Panc1 (cell line): ENCODE measurements at regions not wholly inside any gene's neighbourhood (a gene's known extent, or its start where the extent isn't known, plus 50 kb on each side); places are given as distances from the start of the nearest gene placed in this dataset.

Experiments used
- ATAC-seq: fragments of 200-7000 bp; cut with Tn5 transposase; 2 replicates; pipeline ENCODE4 v1.9.1; 2020; ENCODE audit warnings: mild to moderate bottlenecking, moderate library complexity
- BruUV-seq: library from RNA; stranded (reverse); fragments of 400-500 nt; replicated peaks from 2 replicates; lab custom pipeline; 2021; lab: Mats Ljungman, UMichigan
- CTCF ChIA-PET: fragments of 300-600 bp; sonication (Branson Sonifier 250); formaldehyde crosslinking; loops from one replicate; lab custom pipeline; 2022; ENCODE audit warnings: antibody characterized with exemption; lab: Charles Lee
- POLR2A ChIA-PET: fragments of 300-600 bp; sonication (Branson Sonifier 250); formaldehyde crosslinking; loops from one replicate; lab custom pipeline; 2022; ENCODE audit warnings: antibody characterized with exemption; lab: Charles Lee
- DNase-seq: peaks from one replicate; pipeline ENCODE4 v3.0.0-alpha.2; 2010; ENCODE audit warnings: low read depth, low spot score
- H3K27ac ChIP-seq: 2 replicates; pipeline ENCODE4 v1.5.1; 2011; ENCODE audit warnings: mild to moderate bottlenecking, low read length, inconsistent platforms
- H3K27me3 ChIP-seq: fragments of 200-500 bp; sonication (Bioruptor generic); 2 replicates; pipeline ENCODE4 v1.6.0; 2014; ENCODE audit warnings: low read length, inconsistent platforms; ENCODE audit not compliant: control insufficient read depth, insufficient read depth
- H3K36me3 ChIP-seq: fragments of 200-500 bp; sonication (Bioruptor generic); 2 replicates; pipeline ENCODE4 v1.5.1; 2014; ENCODE audit warnings: inconsistent platforms, mild to moderate bottlenecking, low read length, moderate library complexity; ENCODE audit not compliant: control insufficient read depth, insufficient read depth
- H3K4me1 ChIP-seq: 2 replicates; pipeline ENCODE4 v1.5.1; 2011; ENCODE audit warnings: inconsistent platforms, mild to moderate bottlenecking, low read length, moderate library complexity; ENCODE audit not compliant: control insufficient read depth, insufficient read depth
- H3K4me3 ChIP-seq, 2 experiments: 2 replicates each; pipeline ENCODE4 v1.5.1; 2011 to 2012; ENCODE audit warnings: low read depth in 2 of 2, low read length in 2 of 2, mild to moderate bottlenecking in 2 of 2, inconsistent platforms in 1 of 2, moderate library complexity in 1 of 2
- H3K9me3 ChIP-seq: fragments of 200-500 bp; sonication (Bioruptor generic); 2 replicates; pipeline ENCODE4 v1.5.1; 2014; ENCODE audit warnings: low read depth, mild to moderate bottlenecking, inconsistent platforms, low read length, moderate library complexity; ENCODE audit not compliant: control insufficient read depth, insufficient read depth
- POLR2AphosphoS5 ChIP-seq: IDR thresholded peaks from 2 replicates; pipeline ENCODE4 v1.6.1; 2012; ENCODE audit warnings: mild to moderate bottlenecking, low read depth, low read length, moderate library complexity
- SIN3A ChIP-seq: IDR thresholded peaks from 2 replicates; pipeline ENCODE4 v1.6.1; 2012; ENCODE audit warnings: low read depth, mild to moderate bottlenecking, low read length, moderate library complexity, borderline replicate concordance; ENCODE audit not compliant: insufficient read depth
- TCF7L2 ChIP-seq: IDR thresholded peaks from 2 replicates; pipeline ENCODE4 v1.6.1; 2011; ENCODE audit warnings: mild to moderate bottlenecking, low read depth, low read length, inconsistent platforms
- in situ Hi-C: cut with HindIII; loops from 2 replicates; pipeline ENCODE4 v1.10.0; 2016; ENCODE audit warnings: low sequenced_read_pairs, low pct_unique_long_range_greater_than_20kb
- intact Hi-C: fragments of 100-400 bp; cut with micrococcal nuclease; formaldehyde crosslinking; loops from one replicate; pipeline ENCODE4 v1.10.0; 2022; ENCODE audit not compliant: unreplicated experiment
- TF ChIP-seq, protein P1 (sequence below): fragments of 450-650 bp; IDR thresholded peaks from 2 replicates; pipeline ENCODE4 v1.5.1; 2017; ENCODE audit warnings: mild to moderate bottlenecking
- TF ChIP-seq, protein P2 (sequence below), 2 experiments: IDR thresholded peaks; 2 replicates each; pipeline ENCODE4 v1.6.1; 2011 to 2012; ENCODE audit warnings: low read depth in 2 of 2, control low read depth in 1 of 2, low read length in 1 of 2, mild to moderate bottlenecking in 1 of 2, moderate library complexity in 1 of 2; ENCODE audit not compliant: insufficient read depth in 1 of 2

DNA sequence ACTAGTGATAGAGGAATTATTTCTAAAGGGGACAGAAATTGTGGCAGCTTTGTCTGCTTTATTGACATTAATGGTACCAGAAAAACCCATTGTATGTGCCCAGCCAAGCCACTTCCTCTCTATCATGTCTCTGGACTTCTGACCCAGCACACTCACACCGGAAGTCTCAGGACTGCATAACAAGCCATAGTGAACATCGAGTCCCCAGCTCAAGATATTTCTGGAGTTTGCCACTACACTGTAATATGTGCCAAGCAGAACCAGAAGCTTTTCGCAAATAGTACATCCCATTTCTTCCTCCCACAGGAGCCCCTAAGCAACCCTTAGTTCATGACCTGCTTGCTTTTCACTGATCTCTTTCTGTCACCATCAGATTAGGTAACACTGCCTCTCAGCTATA, 187.4 kb upstream of the GHR start:
- Histone ChIP-seq H3K36me3 (no peaks in the 10 kb centered on the region), H3K9me3 (no peaks in the 10 kb centered on the region; the same call in 1 of the 2 replicates), H3K4me3 (no peak overlapping the region), H3K27me3 (no peaks in the 10 kb centered on the region), H3K4me1 (no peaks in the 10 kb centered on the region), H3K27ac (no peak overlapping the region)
- POLR2A ChIA-PET, result no interaction called here
- DNase-seq, result no peak
- intact Hi-C loops, result no loop called here
- in situ Hi-C loops, result no loop called here
- no peak for ATAC-seq
- TF ChIP-seq SIN3A (no peak), POLR2AphosphoS5 (no peak), TCF7L2 (no peak)
- TF ChIP-seq, protein P1, sequence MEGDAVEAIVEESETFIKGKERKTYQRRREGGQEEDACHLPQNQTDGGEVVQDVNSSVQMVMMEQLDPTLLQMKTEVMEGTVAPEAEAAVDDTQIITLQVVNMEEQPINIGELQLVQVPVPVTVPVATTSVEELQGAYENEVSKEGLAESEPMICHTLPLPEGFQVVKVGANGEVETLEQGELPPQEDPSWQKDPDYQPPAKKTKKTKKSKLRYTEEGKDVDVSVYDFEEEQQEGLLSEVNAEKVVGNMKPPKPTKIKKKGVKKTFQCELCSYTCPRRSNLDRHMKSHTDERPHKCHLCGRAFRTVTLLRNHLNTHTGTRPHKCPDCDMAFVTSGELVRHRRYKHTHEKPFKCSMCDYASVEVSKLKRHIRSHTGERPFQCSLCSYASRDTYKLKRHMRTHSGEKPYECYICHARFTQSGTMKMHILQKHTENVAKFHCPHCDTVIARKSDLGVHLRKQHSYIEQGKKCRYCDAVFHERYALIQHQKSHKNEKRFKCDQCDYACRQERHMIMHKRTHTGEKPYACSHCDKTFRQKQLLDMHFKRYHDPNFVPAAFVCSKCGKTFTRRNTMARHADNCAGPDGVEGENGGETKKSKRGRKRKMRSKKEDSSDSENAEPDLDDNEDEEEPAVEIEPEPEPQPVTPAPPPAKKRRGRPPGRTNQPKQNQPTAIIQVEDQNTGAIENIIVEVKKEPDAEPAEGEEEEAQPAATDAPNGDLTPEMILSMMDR, result no peak
- TF ChIP-seq, protein P2, sequence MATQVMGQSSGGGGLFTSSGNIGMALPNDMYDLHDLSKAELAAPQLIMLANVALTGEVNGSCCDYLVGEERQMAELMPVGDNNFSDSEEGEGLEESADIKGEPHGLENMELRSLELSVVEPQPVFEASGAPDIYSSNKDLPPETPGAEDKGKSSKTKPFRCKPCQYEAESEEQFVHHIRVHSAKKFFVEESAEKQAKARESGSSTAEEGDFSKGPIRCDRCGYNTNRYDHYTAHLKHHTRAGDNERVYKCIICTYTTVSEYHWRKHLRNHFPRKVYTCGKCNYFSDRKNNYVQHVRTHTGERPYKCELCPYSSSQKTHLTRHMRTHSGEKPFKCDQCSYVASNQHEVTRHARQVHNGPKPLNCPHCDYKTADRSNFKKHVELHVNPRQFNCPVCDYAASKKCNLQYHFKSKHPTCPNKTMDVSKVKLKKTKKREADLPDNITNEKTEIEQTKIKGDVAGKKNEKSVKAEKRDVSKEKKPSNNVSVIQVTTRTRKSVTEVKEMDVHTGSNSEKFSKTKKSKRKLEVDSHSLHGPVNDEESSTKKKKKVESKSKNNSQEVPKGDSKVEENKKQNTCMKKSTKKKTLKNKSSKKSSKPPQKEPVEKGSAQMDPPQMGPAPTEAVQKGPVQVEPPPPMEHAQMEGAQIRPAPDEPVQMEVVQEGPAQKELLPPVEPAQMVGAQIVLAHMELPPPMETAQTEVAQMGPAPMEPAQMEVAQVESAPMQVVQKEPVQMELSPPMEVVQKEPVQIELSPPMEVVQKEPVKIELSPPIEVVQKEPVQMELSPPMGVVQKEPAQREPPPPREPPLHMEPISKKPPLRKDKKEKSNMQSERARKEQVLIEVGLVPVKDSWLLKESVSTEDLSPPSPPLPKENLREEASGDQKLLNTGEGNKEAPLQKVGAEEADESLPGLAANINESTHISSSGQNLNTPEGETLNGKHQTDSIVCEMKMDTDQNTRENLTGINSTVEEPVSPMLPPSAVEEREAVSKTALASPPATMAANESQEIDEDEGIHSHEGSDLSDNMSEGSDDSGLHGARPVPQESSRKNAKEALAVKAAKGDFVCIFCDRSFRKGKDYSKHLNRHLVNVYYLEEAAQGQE (IDR thresholded peaks at IDR 0.05; ENCODE audit: insufficient read depth in 1 of 2, low read depth in 2 of 2, low read length in 1 of 2), result no peak
- BruUV-seq, result no TSS peak
- CTCF ChIA-PET, result no interaction called here

DNA sequence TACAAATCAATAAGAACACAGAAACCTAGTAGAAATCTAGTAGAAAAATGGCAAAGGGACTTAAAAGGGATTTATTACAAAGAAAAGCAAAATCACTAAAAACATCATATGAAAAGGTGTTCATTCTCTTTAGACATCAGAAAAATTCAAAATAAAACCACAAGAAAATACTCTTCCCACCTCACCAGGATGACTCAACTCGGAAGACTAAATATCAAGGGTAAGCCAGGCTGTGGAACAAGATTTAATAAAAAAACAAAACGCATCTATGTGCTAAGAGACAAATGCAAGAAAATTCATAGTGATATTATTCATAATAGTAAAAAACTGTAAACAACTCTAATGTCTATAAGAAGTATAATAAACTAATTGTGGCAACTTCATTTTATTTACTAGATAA, 181.6 kb upstream of the GHR start:
- TF ChIP-seq TCF7L2 (no peak), POLR2AphosphoS5 (no peak), SIN3A (no peak)
- TF ChIP-seq, protein P1, result no peak
- TF ChIP-seq, protein P2 (IDR thresholded peaks at IDR 0.05; ENCODE audit: insufficient read depth in 1 of 2, low read depth in 2 of 2, low read length in 1 of 2), result no peak
- intact Hi-C loops, result no loop called here
- H3K4me1 ChIP-seq, result no peaks in the 10 kb centered on the region
- H3K27ac ChIP-seq, result no peak overlapping the region
- ChIA-PET CTCF (no interaction called here), POLR2A (no interaction called here)
- in situ Hi-C loops, result no loop called here
- no peaks in the 10 kb centered on the region; the same call in 1 of the 2 replicates for H3K9me3 ChIP-seq
- DNase-seq (no peak), ATAC-seq (no peak)
- H3K27me3 ChIP-seq, result no peaks in the 10 kb centered on the region
- no peaks in the 10 kb centered on the region for H3K36me3 ChIP-seq
- BruUV-seq, result no TSS peak
- H3K4me3 ChIP-seq, result no peak overlapping the region
